Common myeloid progenitor, CD34-positive (primary cell): ENCODE measurements at regions not wholly inside any gene's neighbourhood (a gene's known extent, or its start where the extent isn't known, plus 50 kb on each side); places are given as distances from the start of the nearest gene placed in this dataset.

ENCODE experiments used
- CTCF ChIA-PET: fragments of 350-600 bp; sonication (Branson Sonifier 250); formaldehyde crosslinking; loops from one replicate; lab custom pipeline; 2021; ENCODE audit warnings: antibody characterized with exemption; lab: Charles Lee
- POLR2A ChIA-PET: fragments of 350-600 bp; sonication (Branson Sonifier 250); formaldehyde crosslinking; loops from one replicate; lab custom pipeline; 2021; ENCODE audit warnings: antibody characterized with exemption; lab: Charles Lee
- DNase-seq, 3 donors: peaks; one replicate each; pipeline versions ENCODE4 v3.0.0 to v3.0.0-alpha.2; 2013
- H3K27ac ChIP-seq, 2 experiments: 1 replicate in 1 of 2; 2 replicates in 1 of 2; pipeline ENCODE4 v1.7.0; 2013; ENCODE audit warnings: inconsistent platforms in 2 of 2, low read length in 2 of 2, mild to moderate bottlenecking in 2 of 2, low read depth in 1 of 2, moderate library complexity in 1 of 2; ENCODE audit not compliant: severe bottlenecking in 2 of 2, insufficient read depth in 1 of 2, poor library complexity in 1 of 2
- H3K27me3 ChIP-seq, 5 experiments: replicated peaks in 2 of 5; 1 replicate in 3 of 5; 2 replicates in 2 of 5; pipeline versions ENCODE4 v1.6.1 to v1.7.0; 2013; ENCODE audit warnings: low read length in 4 of 5, mild to moderate bottlenecking in 2 of 5, moderate library complexity in 2 of 5, inconsistent platforms in 1 of 5; ENCODE audit not compliant: insufficient read depth in 5 of 5, control insufficient read depth in 4 of 5
- H3K36me3 ChIP-seq, 4 experiments: 1 replicate in 2 of 4; 2 replicates in 2 of 4; pipeline versions ENCODE4 v1.6.1 to v1.7.0; 2013; ENCODE audit warnings: low read length in 3 of 4, control low read depth in 1 of 4, mild to moderate bottlenecking in 1 of 4; ENCODE audit not compliant: control insufficient read depth in 4 of 4, insufficient read depth in 4 of 4
- H3K4me1 ChIP-seq, 4 experiments: 1 replicate in 3 of 4; 2 replicates in 1 of 4; pipeline versions ENCODE4 v1.6.1 to v1.7.1; 2013; ENCODE audit warnings: low read length in 3 of 4, mild to moderate bottlenecking in 3 of 4, control low read depth in 1 of 4, inconsistent platforms in 1 of 4, moderate library complexity in 1 of 4; ENCODE audit not compliant: control insufficient read depth in 4 of 4, insufficient read depth in 4 of 4; ENCODE audit errors: control extremely low read depth in 1 of 4
- H3K4me3 ChIP-seq, 7 experiments: 1 replicate in 4 of 7; 2 replicates in 3 of 7; pipeline versions ENCODE4 v1.5.1 to v1.7.0; 2013; ENCODE audit warnings: mild to moderate bottlenecking in 7 of 7, low read length in 6 of 7, moderate library complexity in 6 of 7, inconsistent platforms in 2 of 7, low read depth in 2 of 7, control low read depth in 1 of 7; ENCODE audit not compliant: insufficient read depth in 4 of 7, control insufficient read depth in 1 of 7; ENCODE audit errors: extremely low read depth in 1 of 7
- H3K9me3 ChIP-seq, 5 experiments: 1 replicate in 4 of 5; 2 replicates in 1 of 5; pipeline versions ENCODE4 v1.6.1 to v1.7.1; 2013; ENCODE audit warnings: low read length in 4 of 5, mild to moderate bottlenecking in 2 of 5, inconsistent platforms in 1 of 5, low read depth in 1 of 5, moderate library complexity in 1 of 5; ENCODE audit not compliant: control insufficient read depth in 4 of 5, insufficient read depth in 2 of 5; ENCODE audit errors: control extremely low read depth in 1 of 5
- WGBS: methylation state at CpG from one replicate; pipeline ENCODE4 v1.1.5; 2013; ENCODE audit not compliant: insufficient coverage; 5-methylcytosine and 5-hydroxymethylcytosine counted together

DNA sequence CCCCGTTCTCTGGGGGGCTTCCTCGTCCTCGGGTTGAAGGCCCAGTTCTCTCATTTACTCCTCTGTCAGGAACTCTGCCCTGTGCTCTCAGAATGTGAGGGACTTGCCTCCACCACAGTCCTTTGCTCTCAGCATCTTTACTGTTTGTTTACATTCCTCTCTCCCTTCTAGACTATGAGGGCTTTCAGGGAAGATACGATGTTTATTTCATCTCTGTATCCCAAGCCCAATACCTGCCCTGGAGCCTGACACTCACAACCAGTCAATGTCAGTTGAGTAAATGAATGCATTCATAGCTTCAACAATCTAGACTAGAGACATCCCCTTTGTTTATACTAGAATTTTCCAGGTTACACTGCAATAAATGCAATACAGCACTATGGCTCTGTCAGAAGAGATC is 409.6 kb upstream of the CDH11 start:
- Histone ChIP-seq H3K27me3 (peaks cover 0 to 4% (median 0%) of the 10 kb centered on the region in 5 experiments), H3K9me3 (peaks cover 0 to 4% (median 0%) of the 10 kb centered on the region in 5 experiments), H3K4me3 (no peak overlapping the region), H3K27ac (no peak overlapping the region), H3K36me3 (no peaks in the 10 kb centered on the region), H3K4me1 (no peaks in the 10 kb centered on the region)
- ChIA-PET CTCF (no interaction called here), POLR2A (no interaction called here)
- WGBS, result 72% methylated on average over 3 of the region's 4 CpGs
- no peak for DNase-seq

GRCh38 chr16:65525707-65526106 is 403.8 kb upstream of the CDH11 start:
- Histone ChIP-seq H3K4me3 (no peak overlapping the region), H3K27me3 (peaks cover 0 to 7% (median 0%) of the 10 kb centered on the region in 5 experiments), H3K4me1 (peaks cover 0 to 24% (median 18%) of the 10 kb centered on the region in 4 experiments), H3K36me3 (no peaks in the 10 kb centered on the region), H3K27ac (no peak overlapping the region), H3K9me3 (peaks cover 0 to 4% (median 0%) of the 10 kb centered on the region in 5 experiments)
- WGBS, result no CpG with 5 or more reads among the region's 2 CpGs
- no peak for DNase-seq
- POLR2A ChIA-PET, result no interaction called here
- CTCF ChIA-PET, result no interaction called here

DNA sequence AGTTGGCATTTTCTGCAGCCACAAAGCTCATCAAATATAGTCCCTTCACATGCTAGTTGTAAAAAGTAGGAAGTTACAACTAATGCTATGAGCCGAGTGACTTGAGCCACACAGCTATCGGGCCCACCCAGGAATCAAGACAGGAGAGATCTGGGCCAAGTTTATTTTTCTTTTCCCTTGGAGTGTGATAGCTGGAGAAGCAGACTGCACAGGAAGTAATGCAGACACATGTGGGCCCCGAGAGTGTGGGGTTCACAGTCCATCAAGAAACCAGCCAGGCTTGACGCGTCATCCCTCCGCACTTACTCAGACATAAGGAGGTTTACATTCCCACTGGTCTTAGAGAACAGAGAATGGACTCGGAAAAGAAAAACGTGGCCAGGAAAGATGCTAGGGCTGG is 403.1 kb upstream of the CDH11 start:
- H3K36me3 ChIP-seq, result no peaks in the 10 kb centered on the region
- peaks cover 0 to 7% (median 0%) of the 10 kb centered on the region in 5 experiments for H3K27me3 ChIP-seq
- no peak overlapping the region for H3K27ac ChIP-seq
- peaks cover 0 to 24% (median 18%) of the 10 kb centered on the region in 4 experiments for H3K4me1 ChIP-seq
- peak; percentile 20 to 57 (median 43) for DNase-seq
- no peak overlapping the region for H3K4me3 ChIP-seq
- CTCF ChIA-PET, result no interaction called here
- H3K9me3 ChIP-seq, result peaks cover 0 to 4% (median 0%) of the 10 kb centered on the region in 5 experiments
- WGBS, result 48% methylated on average over 2 of the region's 8 CpGs
- POLR2A ChIA-PET, result no interaction called here

- WGBS, result no CpG with 5 or more reads among the region's 3 CpGs
- Histone ChIP-seq H3K27me3 (peaks cover 0 to 7% (median 0%) of the 10 kb centered on the region in 5 experiments), H3K9me3 (peaks cover 0 to 4% (median 0%) of the 10 kb centered on the region in 5 experiments), H3K36me3 (no peaks in the 10 kb centered on the region), H3K27ac (no peak overlapping the region), H3K4me1 (peaks cover 0 to 24% (median 18%) of the 10 kb centered on the region in 4 experiments), H3K4me3 (no peak overlapping the region)
- DNase-seq, result no peak
- POLR2A ChIA-PET, result no interaction called here
- CTCF ChIA-PET, result no interaction called here
Measured at GRCh38 chr16:65524231-65524630, 402.4 kb upstream of the CDH11 start.

GRCh38 chr16:65523283-65523944 is 401.6 kb upstream of the CDH11 start:
- Histone ChIP-seq H3K9me3 (peaks cover 0 to 4% (median 0%) of the 10 kb centered on the region in 5 experiments), H3K36me3 (no peaks in the 10 kb centered on the region), H3K27me3 (peaks cover 0 to 10% (median 0%) of the 10 kb centered on the region in 5 experiments), H3K4me3 (no peak overlapping the region), H3K4me1 (peaks cover 0 to 24% (median 18%) of the 10 kb centered on the region in 4 experiments), H3K27ac (no peak overlapping the region)
- WGBS, result 100% methylated on average over 3 of the region's 5 CpGs
- DNase-seq, result no peak
- CTCF ChIA-PET, result no interaction called here
- POLR2A ChIA-PET, result no interaction called here

GRCh38 chr16:65522412-65522811 is 400.5 kb upstream of the CDH11 start:
- ChIA-PET POLR2A (no interaction called here), CTCF (no interaction called here)
- 100% methylated on average over 4 of the region's 7 CpGs for WGBS
- H3K4me1 ChIP-seq, result peaks cover 0 to 24% (median 18%) of the 10 kb centered on the region in 4 experiments
- DNase-seq, result no peak
- no peaks in the 10 kb centered on the region for H3K36me3 ChIP-seq
- peaks cover 0 to under 1% (median 0%) of the 10 kb centered on the region in 5 experiments for H3K9me3 ChIP-seq
- no peak overlapping the region for H3K27ac ChIP-seq
- H3K4me3 ChIP-seq, result no peak overlapping the region
- peaks cover 0 to 10% (median 0%) of the 10 kb centered on the region in 5 experiments for H3K27me3 ChIP-seq

GRCh38 chr16:65521633-65522328 is 399.9 kb upstream of the CDH11 start:
- Histone ChIP-seq H3K9me3 (no peaks in the 10 kb centered on the region), H3K27me3 (peaks cover 0 to 10% (median 0%) of the 10 kb centered on the region in 5 experiments), H3K4me3 (no peak overlapping the region), H3K27ac (no peak overlapping the region), H3K4me1 (peaks cover 0 to 24% (median 18%) of the 10 kb centered on the region in 4 experiments), H3K36me3 (no peaks in the 10 kb centered on the region)
- WGBS, result 22% methylated on average over 10 of the region's 10 CpGs
- peak in 1 of 3 donors; percentile 0 for DNase-seq
- ChIA-PET CTCF (no interaction called here), POLR2A (no interaction called here)
